K562 (cell line): ENCODE measurements at regions not wholly inside any gene's neighbourhood (a gene's known extent, or its start where the extent isn't known, plus 50 kb on each side); places are given as distances from the start of the nearest gene placed in this dataset.

ENCODE experiments used
- ATAC-seq: fragments of 200-7000 bp; cut with Tn5 transposase; 3 replicates; pipeline ENCODE4 v1.9.1; 2020; ENCODE audit warnings: moderate library complexity
- BruUV-seq: library from RNA; stranded (reverse); fragments of 400-500 nt; replicated peaks from 2 replicates; lab custom pipeline; 2021; lab: Mats Ljungman, UMichigan
- CTCF ChIA-PET: fragments of 300-600 bp; formaldehyde crosslinking; extraction: SDS; loops from one replicate; lab custom pipeline; 2021; ENCODE audit warnings: low intra/inter-chr PET ratio; lab: Yijun Ruan, JAX
- POLR2A ChIA-PET: fragments of 300-600, 350-650 bp; sonication (Branson Sonifier 250); formaldehyde crosslinking; extraction: SDS; loops from one replicate; lab custom pipeline; 2021; ENCODE audit warnings: antibody characterized with exemption, inconsistent platforms; lab: Yijun Ruan, JAX
- DNase-seq, 4 experiments: peaks; one replicate each; pipeline versions ENCODE4 v3.0.0 to v3.0.0-alpha.2; 2011 to 2018; ENCODE audit warnings: low spot score in 3 of 4, mixed read lengths in 3 of 4; ENCODE audit errors: extremely low read depth in 1 of 4
- FAIRE-seq: peaks from 2 replicates; lab custom pipeline; 2011; peaks lifted over from hg19 to GRCh38; lab: Jason Lieb, UNC
- H2AFZ ChIP-seq: 2 replicates; pipeline ENCODE4 v1.6.0; 2011; ENCODE audit warnings: low read depth, low read length, control low read depth, inconsistent platforms
- H3K27ac ChIP-seq: fragments of 200-600 bp; 3 replicates; pipeline ENCODE4 v1.8.0; 2011; ENCODE audit warnings: low read depth, mild to moderate bottlenecking, control low read depth, inconsistent platforms, low read length, moderate library complexity, mixed read lengths; ENCODE audit errors: extremely low read depth
- H3K27me3 ChIP-seq, 2 experiments: fragments of 300-600 bp in 1 of 2; 2 replicates in 1 of 2; 3 replicates in 1 of 2; pipeline versions ENCODE4 v1.6.0 to v1.8.0; 2011; ENCODE audit warnings: inconsistent platforms in 2 of 2, low read length in 2 of 2, mild to moderate bottlenecking in 1 of 2, mixed read lengths in 1 of 2, moderate library complexity in 1 of 2; ENCODE audit not compliant: control insufficient read depth in 2 of 2, insufficient read depth in 2 of 2
- H3K36me3 ChIP-seq: fragments of 300-600 bp; 3 replicates; pipeline ENCODE4 v1.8.0; 2011; ENCODE audit warnings: mild to moderate bottlenecking, low read length, inconsistent platforms; ENCODE audit not compliant: control insufficient read depth, insufficient read depth
- H3K4me1 ChIP-seq, 2 experiments: fragments of 200-600 bp in 1 of 2; replicated peaks in 1 of 2; 2 replicates in 1 of 2; 3 replicates in 1 of 2; pipeline versions ENCODE4 v1.5.1 to v1.8.0; 2011; ENCODE audit warnings: inconsistent platforms in 2 of 2, low read length in 2 of 2, mild to moderate bottlenecking in 1 of 2, mixed read lengths in 1 of 2, moderate library complexity in 1 of 2; ENCODE audit not compliant: control insufficient read depth in 2 of 2, insufficient read depth in 2 of 2
- H3K4me2 ChIP-seq: 2 replicates; pipeline ENCODE4 v1.6.1; 2011; ENCODE audit warnings: low read length, control low read depth, inconsistent platforms, mixed read lengths; ENCODE audit not compliant: insufficient read depth
- H3K4me3 ChIP-seq: fragments of 200-600 bp; sonication (generic), shearing (Covaris generic); 2 replicates; pipeline ENCODE4 v1.5.1; 2016; ENCODE audit warnings: control low read depth, inconsistent platforms
- H3K79me2 ChIP-seq: fragments of 200-600 bp; 3 replicates; pipeline ENCODE4 v1.8.0; 2011; ENCODE audit warnings: low read length, inconsistent platforms; ENCODE audit not compliant: control insufficient read depth, insufficient read depth
- H3K9ac ChIP-seq, 2 experiments: 2 replicates each; pipeline versions ENCODE4 v1.6.0 to v1.6.1; 2011; ENCODE audit warnings: low read depth in 2 of 2, low read length in 2 of 2, control low read depth in 1 of 2, inconsistent platforms in 1 of 2, mild to moderate bottlenecking in 1 of 2, mixed read lengths in 1 of 2; ENCODE audit not compliant: insufficient read depth in 1 of 2
- H3K9me1 ChIP-seq: one replicate; pipeline ENCODE4 v1.6.0; 2011; ENCODE audit warnings: inconsistent platforms, mild to moderate bottlenecking, low read length, moderate library complexity; ENCODE audit not compliant: control insufficient read depth, insufficient read depth
- H3K9me3 ChIP-seq: replicated peaks from 2 replicates; pipeline ENCODE4 v1.5.1; 2011; ENCODE audit warnings: low read depth, low read length, inconsistent platforms; ENCODE audit not compliant: control insufficient read depth, insufficient read depth
- H4K20me1 ChIP-seq: replicated peaks from 2 replicates; pipeline ENCODE4 v1.6.1; 2011; ENCODE audit warnings: low read length, inconsistent platforms, mixed read lengths; ENCODE audit not compliant: control insufficient read depth, insufficient read depth
- DNMT1 ChIP-seq: fragments of 450-650 bp; IDR thresholded peaks from 2 replicates; pipeline ENCODE4 v1.6.1; 2016; ENCODE audit warnings: antibody characterized with exemption, mild to moderate bottlenecking
- HNRNPUL1 ChIP-seq: fragments of 200-400 bp; formaldehyde crosslinking; IDR thresholded peaks from 2 replicates; pipeline ENCODE4 v1.6.1; 2017; ENCODE audit warnings: low read length
- MCM5 ChIP-seq: fragments of 450-650 bp; IDR thresholded peaks from 2 replicates; pipeline ENCODE4 v1.6.1; 2016; ENCODE audit warnings: low read depth
- ZNF75A ChIP-seq: fragments of 450-650 bp; formaldehyde crosslinking; IDR thresholded peaks from 2 replicates; pipeline ENCODE4 v1.4.0; 2020; ENCODE audit warnings: mild to moderate bottlenecking
- WGBS: fragments of 100-300 bp; shearing (Covaris generic); methylation state at CpG from one replicate; pipeline ENCODE4 v1.1.6; 2016; ENCODE audit warnings: low coverage, mixed read lengths; ENCODE audit not compliant: insufficient coverage; ENCODE audit errors: missing lambda C conversion rate; 5-methylcytosine and 5-hydroxymethylcytosine counted together
- in situ Hi-C: fragments of 300-500 bp; cut with MboI; formaldehyde crosslinking; loops from 4 replicates; pipeline ENCODE4 v1.15.0; 2018; ENCODE audit warnings: inconsistent platforms, mixed read lengths
- intact Hi-C: fragments of 100-400 bp; cut with micrococcal nuclease; formaldehyde crosslinking; loops from 2 replicates; pipeline ENCODE4 v1.14.2; 2022
- TF ChIP-seq, protein P1 (sequence below): fragments of 250-450 bp; sonication (Bioruptor Pico); IDR thresholded peaks from 2 replicates; pipeline ENCODE4 v1.8.0; 2021; ENCODE audit warnings: mild to moderate bottlenecking, moderate library complexity
- TF ChIP-seq, protein P2 (sequence below): sonication (generic); IDR thresholded peaks from 2 replicates; pipeline ENCODE4 v1.6.1; 2016
- TF ChIP-seq, protein P3 (sequence below), 2 experiments: IDR thresholded peaks in 1 of 2; conservative IDR thresholded peaks in 1 of 2; 2 replicates each; pipeline ENCODE4 v1.6.1; 2016; ENCODE audit warnings: low read depth in 2 of 2, mild to moderate bottlenecking in 1 of 2, missing compliant biosample characterization in 1 of 2, missing genetic modification characterization in 1 of 2, moderate library complexity in 1 of 2
- TF ChIP-seq, protein P4 (sequence below): fragments of 450-650 bp; IDR thresholded peaks from 2 replicates; pipeline ENCODE4 v1.6.1; 2016; ENCODE audit warnings: low read depth

DNA sequence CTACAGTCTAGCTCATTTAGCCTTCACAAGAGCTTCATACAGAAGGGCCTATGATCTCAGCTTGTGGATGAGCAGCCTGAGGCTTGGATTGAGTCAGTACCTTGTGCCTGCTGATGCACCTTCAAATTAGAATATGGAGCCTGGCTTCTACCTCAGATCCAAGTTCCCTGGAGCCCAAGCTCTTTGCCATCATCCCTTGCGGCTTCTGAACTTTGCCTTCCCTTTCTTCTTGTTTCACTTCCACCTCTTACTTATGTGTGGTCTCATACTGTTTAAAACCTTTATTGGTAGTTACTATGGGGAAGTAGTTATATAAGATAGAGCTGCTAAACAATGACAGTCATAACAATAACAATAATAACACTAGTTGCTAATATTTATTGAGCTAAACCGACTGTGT is 84.3 kb upstream of the AFF2 start (continued):
- TF ChIP-seq, protein P1, sequence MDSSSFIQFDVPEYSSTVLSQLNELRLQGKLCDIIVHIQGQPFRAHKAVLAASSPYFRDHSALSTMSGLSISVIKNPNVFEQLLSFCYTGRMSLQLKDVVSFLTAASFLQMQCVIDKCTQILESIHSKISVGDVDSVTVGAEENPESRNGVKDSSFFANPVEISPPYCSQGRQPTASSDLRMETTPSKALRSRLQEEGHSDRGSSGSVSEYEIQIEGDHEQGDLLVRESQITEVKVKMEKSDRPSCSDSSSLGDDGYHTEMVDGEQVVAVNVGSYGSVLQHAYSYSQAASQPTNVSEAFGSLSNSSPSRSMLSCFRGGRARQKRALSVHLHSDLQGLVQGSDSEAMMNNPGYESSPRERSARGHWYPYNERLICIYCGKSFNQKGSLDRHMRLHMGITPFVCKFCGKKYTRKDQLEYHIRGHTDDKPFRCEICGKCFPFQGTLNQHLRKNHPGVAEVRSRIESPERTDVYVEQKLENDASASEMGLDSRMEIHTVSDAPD: no peak
- TF ChIP-seq, protein P2, sequence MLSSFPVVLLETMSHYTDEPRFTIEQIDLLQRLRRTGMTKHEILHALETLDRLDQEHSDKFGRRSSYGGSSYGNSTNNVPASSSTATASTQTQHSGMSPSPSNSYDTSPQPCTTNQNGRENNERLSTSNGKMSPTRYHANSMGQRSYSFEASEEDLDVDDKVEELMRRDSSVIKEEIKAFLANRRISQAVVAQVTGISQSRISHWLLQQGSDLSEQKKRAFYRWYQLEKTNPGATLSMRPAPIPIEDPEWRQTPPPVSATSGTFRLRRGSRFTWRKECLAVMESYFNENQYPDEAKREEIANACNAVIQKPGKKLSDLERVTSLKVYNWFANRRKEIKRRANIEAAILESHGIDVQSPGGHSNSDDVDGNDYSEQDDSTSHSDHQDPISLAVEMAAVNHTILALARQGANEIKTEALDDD: no peak
- no peak for TF ChIP-seq MCM5
- TF ChIP-seq HNRNPUL1: no peak
- no peak for TF ChIP-seq DNMT1
- TF ChIP-seq, protein P3, sequence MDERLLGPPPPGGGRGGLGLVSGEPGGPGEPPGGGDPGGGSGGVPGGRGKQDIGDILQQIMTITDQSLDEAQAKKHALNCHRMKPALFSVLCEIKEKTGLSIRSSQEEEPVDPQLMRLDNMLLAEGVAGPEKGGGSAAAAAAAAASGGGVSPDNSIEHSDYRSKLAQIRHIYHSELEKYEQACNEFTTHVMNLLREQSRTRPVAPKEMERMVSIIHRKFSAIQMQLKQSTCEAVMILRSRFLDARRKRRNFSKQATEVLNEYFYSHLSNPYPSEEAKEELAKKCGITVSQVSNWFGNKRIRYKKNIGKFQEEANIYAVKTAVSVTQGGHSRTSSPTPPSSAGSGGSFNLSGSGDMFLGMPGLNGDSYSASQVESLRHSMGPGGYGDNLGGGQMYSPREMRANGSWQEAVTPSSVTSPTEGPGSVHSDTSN (CRISPR knock-in tag; IDR thresholded peaks at IDR 0.05; ENCODE audit: low read depth): no peak
- TF ChIP-seq, protein P3 (tag; conservative IDR thresholded peaks at IDR 0.05; ENCODE audit: low read depth): no peak

DNA sequence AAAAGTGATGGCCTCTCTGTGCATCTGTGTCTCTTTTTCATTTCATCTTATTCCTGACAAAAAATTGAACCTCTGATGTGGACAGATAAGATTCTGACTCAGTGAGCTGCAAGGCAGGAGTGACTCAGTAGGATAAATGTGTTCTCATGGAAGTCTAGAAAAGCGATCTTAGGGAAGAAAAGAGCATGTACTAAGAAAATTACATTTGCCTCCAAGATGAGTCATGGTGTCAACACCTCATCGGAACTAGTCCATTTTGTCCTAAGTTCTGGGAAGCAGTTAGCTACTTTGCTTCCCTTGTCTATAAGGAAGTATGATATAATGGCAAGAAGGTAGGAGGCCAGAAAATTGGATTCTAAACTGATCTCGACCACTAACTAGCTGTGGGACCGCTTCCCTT is 83.5 kb upstream of the AFF2 start:
- H3K9me3 ChIP-seq: no peaks in the 10 kb centered on the region
- no peak overlapping the region for H3K27ac ChIP-seq
- FAIRE-seq: no peak
- POLR2A ChIA-PET: no interaction called here
- no peak overlapping the region for H3K9ac ChIP-seq
- H2AFZ ChIP-seq: no peak overlapping the region
- 0% methylated on average over 4 of the region's 4 CpGs for WGBS
- no peaks in the 10 kb centered on the region for H3K9me1 ChIP-seq
- CTCF ChIA-PET: no interaction called here
- no peak for DNase-seq
- no peaks in the 10 kb centered on the region for H3K27me3 ChIP-seq
- H3K79me2 ChIP-seq: no peaks in the 10 kb centered on the region
- in situ Hi-C loops: no loop called here
- no peaks in the 10 kb centered on the region for H4K20me1 ChIP-seq
- no peak overlapping the region for H3K4me2 ChIP-seq
- intact Hi-C loops: no loop called here
- ATAC-seq: no peak
- no peak overlapping the region for H3K4me3 ChIP-seq
- no peaks in the 10 kb centered on the region for H3K4me1 ChIP-seq
- no peaks in the 10 kb centered on the region for H3K36me3 ChIP-seq
- BruUV-seq: no TSS peak
- TF ChIP-seq, protein P4, sequence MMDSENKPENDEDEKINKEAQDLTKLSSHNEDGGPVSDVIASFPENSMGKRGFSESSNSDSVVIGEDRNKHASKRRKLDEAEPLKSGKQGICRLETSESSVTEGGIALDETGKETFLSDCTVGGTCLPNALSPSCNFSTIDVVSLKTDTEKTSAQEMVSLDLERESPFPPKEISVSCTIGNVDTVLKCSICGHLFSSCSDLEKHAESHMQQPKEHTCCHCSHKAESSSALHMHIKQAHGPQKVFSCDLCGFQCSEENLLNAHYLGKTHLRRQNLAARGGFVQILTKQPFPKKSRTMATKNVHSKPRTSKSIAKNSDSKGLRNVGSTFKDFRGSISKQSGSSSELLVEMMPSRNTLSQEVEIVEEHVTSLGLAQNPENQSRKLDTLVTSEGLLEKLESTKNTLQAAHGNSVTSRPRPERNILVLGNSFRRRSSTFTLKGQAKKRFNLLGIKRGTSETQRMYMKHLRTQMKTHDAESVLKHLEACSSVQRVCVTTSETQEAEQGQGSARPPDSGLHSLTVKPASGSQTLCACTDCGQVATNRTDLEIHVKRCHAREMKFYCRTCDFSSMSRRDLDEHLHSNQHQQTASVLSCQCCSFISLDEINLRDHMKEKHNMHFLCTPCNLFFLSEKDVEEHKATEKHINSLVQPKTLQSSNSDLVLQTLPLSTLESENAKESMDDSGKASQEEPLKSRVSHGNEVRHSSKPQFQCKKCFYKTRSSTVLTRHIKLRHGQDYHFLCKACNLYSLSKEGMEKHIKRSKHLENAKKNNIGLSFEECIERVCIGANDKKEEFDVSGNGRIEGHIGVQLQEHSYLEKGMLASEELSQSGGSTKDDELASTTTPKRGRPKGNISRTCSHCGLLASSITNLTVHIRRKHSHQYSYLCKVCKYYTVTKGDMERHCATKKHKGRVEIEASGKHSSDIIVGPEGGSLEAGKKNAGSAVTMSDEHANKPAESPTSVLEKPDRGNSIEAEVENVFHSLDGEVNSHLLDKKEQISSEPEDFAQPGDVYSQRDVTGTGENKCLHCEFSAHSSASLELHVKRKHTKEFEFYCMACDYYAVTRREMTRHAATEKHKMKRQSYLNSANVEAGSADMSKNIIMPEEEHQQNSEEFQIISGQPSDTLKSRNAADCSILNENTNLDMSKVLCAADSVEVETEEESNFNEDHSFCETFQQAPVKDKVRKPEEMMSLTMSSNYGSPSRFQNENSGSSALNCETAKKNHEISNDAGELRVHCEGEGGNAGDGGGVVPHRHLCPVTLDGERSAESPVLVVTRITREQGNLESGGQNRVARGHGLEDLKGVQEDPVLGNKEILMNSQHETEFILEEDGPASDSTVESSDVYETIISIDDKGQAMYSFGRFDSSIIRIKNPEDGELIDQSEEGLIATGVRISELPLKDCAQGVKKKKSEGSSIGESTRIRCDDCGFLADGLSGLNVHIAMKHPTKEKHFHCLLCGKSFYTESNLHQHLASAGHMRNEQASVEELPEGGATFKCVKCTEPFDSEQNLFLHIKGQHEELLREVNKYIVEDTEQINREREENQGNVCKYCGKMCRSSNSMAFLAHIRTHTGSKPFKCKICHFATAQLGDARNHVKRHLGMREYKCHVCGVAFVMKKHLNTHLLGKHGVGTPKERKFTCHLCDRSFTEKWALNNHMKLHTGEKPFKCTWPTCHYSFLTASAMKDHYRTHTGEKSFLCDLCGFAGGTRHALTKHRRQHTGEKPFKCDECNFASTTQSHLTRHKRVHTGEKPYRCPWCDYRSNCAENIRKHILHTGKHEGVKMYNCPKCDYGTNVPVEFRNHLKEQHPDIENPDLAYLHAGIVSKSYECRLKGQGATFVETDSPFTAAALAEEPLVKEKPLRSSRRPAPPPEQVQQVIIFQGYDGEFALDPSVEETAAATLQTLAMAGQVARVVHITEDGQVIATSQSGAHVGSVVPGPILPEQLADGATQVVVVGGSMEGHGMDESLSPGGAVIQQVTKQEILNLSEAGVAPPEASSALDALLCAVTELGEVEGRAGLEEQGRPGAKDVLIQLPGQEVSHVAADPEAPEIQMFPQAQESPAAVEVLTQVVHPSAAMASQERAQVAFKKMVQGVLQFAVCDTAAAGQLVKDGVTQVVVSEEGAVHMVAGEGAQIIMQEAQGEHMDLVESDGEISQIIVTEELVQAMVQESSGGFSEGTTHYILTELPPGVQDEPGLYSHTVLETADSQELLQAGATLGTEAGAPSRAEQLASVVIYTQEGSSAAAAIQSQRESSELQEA: no peak
- no peak for TF ChIP-seq ZNF75A
